BJ (cell line): ENCODE measurements at regions not wholly inside any gene's neighbourhood (a gene's known extent, or its start where the extent isn't known, plus 50 kb on each side); places are given as distances from the start of the nearest gene placed in this dataset.

Source experiments
- CTCF ChIA-PET: fragments of 350-600 bp; formaldehyde crosslinking; extraction: SDS; loops from one replicate; lab custom pipeline; 2021; ENCODE audit warnings: antibody characterized with exemption, inconsistent platforms; lab: Yijun Ruan, JAX
- POLR2A ChIA-PET: fragments of 300-600 bp; sonication (Branson Sonifier 250); formaldehyde crosslinking; extraction: SDS; loops from one replicate; lab custom pipeline; 2021; ENCODE audit warnings: antibody characterized with exemption; lab: Charles Lee
- DNase-seq: peaks from one replicate; pipeline ENCODE4 v3.0.0-alpha.2; 2011; ENCODE audit warnings: low read depth
- H3K27me3 ChIP-seq: 2 replicates; pipeline ENCODE4 v1.6.0; 2011; ENCODE audit warnings: low read length; ENCODE audit not compliant: control insufficient read depth, insufficient read depth
- H3K36me3 ChIP-seq: 2 replicates; pipeline ENCODE4 v1.5.1; 2011; ENCODE audit warnings: low read length; ENCODE audit not compliant: control insufficient read depth, insufficient read depth
- H3K4me3 ChIP-seq: 2 replicates; pipeline ENCODE4 v1.5.1; 2011; ENCODE audit warnings: low read depth, mild to moderate bottlenecking, control low read depth, low read length
- TF ChIP-seq, protein P1 (sequence below): IDR thresholded peaks from 2 replicates; pipeline ENCODE4 v1.5.1; 2011; ENCODE audit warnings: low read depth, mild to moderate bottlenecking, control low read depth, inconsistent platforms, low read length, moderate library complexity; ENCODE audit not compliant: insufficient read depth

DNA sequence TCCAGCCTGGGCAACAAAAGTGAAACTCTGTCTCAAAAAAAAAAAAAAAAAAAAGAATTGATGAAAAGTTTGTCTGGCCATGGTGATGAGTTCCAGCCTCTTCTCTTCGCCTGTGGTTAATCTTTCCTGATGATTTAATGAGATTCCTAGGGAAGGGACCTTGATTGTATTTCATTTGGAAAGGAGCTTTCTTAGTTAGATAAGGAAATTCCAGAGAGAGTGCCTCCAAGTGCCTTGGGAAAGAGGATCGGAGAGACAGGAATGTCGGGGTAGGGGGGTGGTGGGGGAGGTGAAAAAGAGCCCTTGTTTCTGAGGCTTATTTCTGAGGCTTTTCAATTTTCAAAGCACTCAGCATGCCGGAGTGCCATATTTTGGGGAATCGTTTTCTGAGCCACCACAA lies 93.2 kb upstream of the SIAH1 start:
- Histone ChIP-seq H3K4me3 (no peak overlapping the region), H3K27me3 (0 out of 2 replicates have a peak, but pooled peaks cover 1% of the 10 kb centered on the region), H3K36me3 (no peaks in the 10 kb centered on the region)
- CTCF ChIA-PET: interaction anchor here (0.9 kb wide), 1 partner anchor 102 kb away, joined by 3 read pairs; no protein-coding TSS in a partner anchor
- POLR2A ChIA-PET: interaction anchor here (0.7 kb wide), 1 partner anchor 1320 kb away, joined by 11 read pairs; no protein-coding TSS in a partner anchor
- TF ChIP-seq, protein P1, sequence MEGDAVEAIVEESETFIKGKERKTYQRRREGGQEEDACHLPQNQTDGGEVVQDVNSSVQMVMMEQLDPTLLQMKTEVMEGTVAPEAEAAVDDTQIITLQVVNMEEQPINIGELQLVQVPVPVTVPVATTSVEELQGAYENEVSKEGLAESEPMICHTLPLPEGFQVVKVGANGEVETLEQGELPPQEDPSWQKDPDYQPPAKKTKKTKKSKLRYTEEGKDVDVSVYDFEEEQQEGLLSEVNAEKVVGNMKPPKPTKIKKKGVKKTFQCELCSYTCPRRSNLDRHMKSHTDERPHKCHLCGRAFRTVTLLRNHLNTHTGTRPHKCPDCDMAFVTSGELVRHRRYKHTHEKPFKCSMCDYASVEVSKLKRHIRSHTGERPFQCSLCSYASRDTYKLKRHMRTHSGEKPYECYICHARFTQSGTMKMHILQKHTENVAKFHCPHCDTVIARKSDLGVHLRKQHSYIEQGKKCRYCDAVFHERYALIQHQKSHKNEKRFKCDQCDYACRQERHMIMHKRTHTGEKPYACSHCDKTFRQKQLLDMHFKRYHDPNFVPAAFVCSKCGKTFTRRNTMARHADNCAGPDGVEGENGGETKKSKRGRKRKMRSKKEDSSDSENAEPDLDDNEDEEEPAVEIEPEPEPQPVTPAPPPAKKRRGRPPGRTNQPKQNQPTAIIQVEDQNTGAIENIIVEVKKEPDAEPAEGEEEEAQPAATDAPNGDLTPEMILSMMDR: no peak
- DNase-seq: no peak

- TF ChIP-seq, protein P1: no peak
- POLR2A ChIA-PET: no interaction called here
- no peak overlapping the region for H3K4me3 ChIP-seq
- CTCF ChIA-PET: no interaction called here
- DNase-seq: no peak
- H3K27me3 ChIP-seq: no peaks in the 10 kb centered on the region
- no peaks in the 10 kb centered on the region for H3K36me3 ChIP-seq
Measured at GRCh38 chr16:48471435-48471834, 86.2 kb upstream of the SIAH1 start.

DNA sequence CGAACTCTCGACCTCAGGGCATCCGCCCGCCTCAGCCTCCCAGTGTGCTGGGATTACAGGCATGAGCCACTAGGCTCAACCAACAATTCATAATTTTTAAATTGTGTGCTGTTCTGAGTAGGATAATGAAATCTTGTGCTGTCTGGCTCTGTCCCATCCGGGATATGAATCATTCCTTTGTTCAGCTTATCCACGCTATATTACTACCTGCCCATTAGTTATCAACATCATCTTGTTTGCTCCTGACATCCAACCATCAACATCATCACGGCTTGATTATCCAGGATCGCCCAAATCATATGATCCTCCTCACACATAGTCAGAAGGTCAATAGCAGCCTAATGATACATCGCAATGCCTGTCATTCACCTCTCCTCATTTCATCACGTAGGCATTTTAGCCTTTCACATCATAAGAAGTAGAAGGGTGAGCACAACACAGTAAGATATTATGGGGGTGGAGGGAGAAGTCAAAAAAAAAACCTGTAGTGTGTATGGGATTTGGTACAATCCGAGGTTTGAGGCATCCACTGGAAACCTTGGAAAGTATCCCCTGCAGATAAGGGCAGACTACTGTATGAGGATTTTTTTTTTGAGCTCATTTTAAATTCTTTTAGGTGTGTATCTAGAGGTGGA lies 77.0 kb upstream of the SIAH1 start:
- ChIA-PET POLR2A (no interaction called here), CTCF (interaction anchor here (1.0 kb wide), 1 partner anchor 25 kb away, joined by 3 read pairs; no protein-coding TSS in a partner anchor)
- TF ChIP-seq, protein P1: no peak
- DNase-seq: no peak
- Histone ChIP-seq H3K36me3 (no peaks in the 10 kb centered on the region), H3K4me3 (no peak overlapping the region), H3K27me3 (no peaks in the 10 kb centered on the region)

DNA sequence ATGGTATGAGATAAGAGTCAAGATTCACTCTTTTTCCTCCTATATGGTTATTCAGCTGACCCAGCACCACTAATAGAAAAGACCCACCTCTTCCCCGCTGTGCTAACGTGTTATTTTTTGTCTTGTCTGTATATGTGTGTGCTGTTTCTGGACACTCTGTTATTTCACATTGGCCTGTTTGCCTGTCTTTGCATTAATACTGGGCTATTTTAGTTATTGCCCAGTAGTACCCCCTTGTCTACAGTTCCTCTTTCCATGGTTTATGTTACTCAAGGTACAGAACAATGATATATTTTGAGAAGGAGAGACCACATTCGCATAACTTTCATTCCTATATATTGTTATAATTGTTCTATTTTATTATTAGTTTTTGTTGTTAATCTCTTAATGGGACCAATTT lies 74.0 kb upstream of the SIAH1 start:
- TF ChIP-seq, protein P1: no peak

GRCh38 chr16:48454051-48454450 lies 68.8 kb upstream of the SIAH1 start:
- CTCF ChIA-PET: no interaction called here
- H3K36me3 ChIP-seq: no peaks in the 10 kb centered on the region
- TF ChIP-seq, protein P1: no peak
- H3K4me3 ChIP-seq: no peak overlapping the region
- POLR2A ChIA-PET: no interaction called here
- DNase-seq: no peak
- H3K27me3 ChIP-seq: peaks cover 8% of the 10 kb centered on the region

More for the DNA sequence above, 74.0 kb upstream of the SIAH1 start:
- no peak for DNase-seq
- POLR2A ChIA-PET: no interaction called here
- CTCF ChIA-PET: no interaction called here
- Histone ChIP-seq H3K36me3 (no peaks in the 10 kb centered on the region), H3K4me3 (no peak overlapping the region), H3K27me3 (peaks cover 7% of the 10 kb centered on the region)
